GM19023 (cell line): ENCODE measurements at regions not wholly inside any gene's neighbourhood (a gene's known extent, or its start where the extent isn't known, plus 50 kb on each side); places are given as distances from the start of the nearest gene placed in this dataset.

Source experiments
- ATAC-seq: cut with Tn5 transposase; IDR thresholded peaks from one replicate; pipeline ENCODE4 v1.9.1; 2021; ENCODE audit warnings: mild to moderate bottlenecking, moderate library complexity; ENCODE audit not compliant: unreplicated experiment

- no peak for ATAC-seq
Measured at GRCh38 chr15:98582900-98583554, 65.3 kb upstream of the IGF1R start.

- ATAC-seq = no peak
Measured at GRCh38 chr15:98583771-98584430, 64.4 kb upstream of the IGF1R start.

GRCh38 chr15:98586066-98586465 lies 62.3 kb upstream of the IGF1R start:
- ATAC-seq = no peak

- no peak for ATAC-seq
Measured at GRCh38 chr15:98592136-98592535, 56.2 kb upstream of the IGF1R start.

- no peak for ATAC-seq
Measured at GRCh38 chr15:98596131-98596530, 52.2 kb upstream of the IGF1R start.

GRCh38 chr15:98596885-98597392 lies 51.4 kb upstream of the IGF1R start:
- no peak for ATAC-seq

GRCh38 chr15:98597666-98598065 lies 50.7 kb upstream of the IGF1R start:
- ATAC-seq = no peak
